GM19463 (cell line): ENCODE measurements at regions not wholly inside any gene's neighbourhood (a gene's known extent, or its start where the extent isn't known, plus 50 kb on each side); places are given as distances from the start of the nearest gene placed in this dataset.
"Not testable (repeated sequence)": the region's sequence is repeated elsewhere in the genome, so short reads cannot be mapped to it uniquely, and the experiment has no call there.

ENCODE experiments used
- ATAC-seq: cut with Tn5 transposase; IDR thresholded peaks from one replicate; pipeline ENCODE4 v1.9.1; 2021; ENCODE audit warnings: mild to moderate bottlenecking, moderate library complexity; ENCODE audit not compliant: unreplicated experiment

- no peak for ATAC-seq
Measured at GRCh38 chr10:2813693-2814092, 253.7 kb upstream of the PFKP start.

DNA sequence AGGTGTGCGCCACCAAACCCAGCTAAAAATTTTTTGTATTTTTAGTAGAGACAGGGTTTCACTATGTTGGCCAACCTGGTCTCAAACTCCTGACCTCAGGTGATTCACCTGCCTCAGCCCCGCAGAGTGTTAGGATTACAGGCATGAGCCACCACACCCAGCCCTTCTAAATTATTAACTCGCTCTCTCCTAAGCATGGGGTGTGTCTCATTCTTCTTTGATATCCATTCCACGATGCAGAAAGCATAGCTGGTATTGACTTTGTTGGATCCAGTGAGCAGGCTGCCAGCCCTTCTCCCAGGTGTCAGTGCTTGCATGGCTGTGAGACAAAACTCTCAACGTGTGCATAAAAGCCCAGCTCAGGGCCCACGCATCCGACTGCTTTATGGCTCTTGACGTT, 254.1 kb upstream of the PFKP start:
- ATAC-seq, result no peak

DNA sequence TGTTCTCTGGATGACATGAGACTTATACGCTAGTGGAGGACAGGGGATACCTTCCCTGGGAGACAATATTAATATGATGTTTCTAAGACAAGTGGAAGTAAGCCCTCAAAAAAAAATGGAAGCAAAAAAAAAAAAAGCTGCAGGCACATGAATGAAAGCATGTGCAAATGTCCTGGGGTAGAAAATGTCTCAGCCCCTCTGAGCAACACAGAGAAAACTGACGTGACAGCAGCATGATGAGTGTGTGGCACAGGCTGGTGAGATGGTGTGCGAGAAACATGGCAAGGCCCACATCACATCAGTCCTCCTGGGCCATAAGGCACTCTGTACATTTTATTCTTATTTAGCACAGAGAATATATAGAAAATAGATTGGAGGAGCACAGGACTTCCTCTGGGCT, 254.7 kb upstream of the PFKP start:
- no peak for ATAC-seq

- ATAC-seq, result no peak
Measured at GRCh38 chr10:2800178-2800577, 267.2 kb upstream of the PFKP start.

DNA sequence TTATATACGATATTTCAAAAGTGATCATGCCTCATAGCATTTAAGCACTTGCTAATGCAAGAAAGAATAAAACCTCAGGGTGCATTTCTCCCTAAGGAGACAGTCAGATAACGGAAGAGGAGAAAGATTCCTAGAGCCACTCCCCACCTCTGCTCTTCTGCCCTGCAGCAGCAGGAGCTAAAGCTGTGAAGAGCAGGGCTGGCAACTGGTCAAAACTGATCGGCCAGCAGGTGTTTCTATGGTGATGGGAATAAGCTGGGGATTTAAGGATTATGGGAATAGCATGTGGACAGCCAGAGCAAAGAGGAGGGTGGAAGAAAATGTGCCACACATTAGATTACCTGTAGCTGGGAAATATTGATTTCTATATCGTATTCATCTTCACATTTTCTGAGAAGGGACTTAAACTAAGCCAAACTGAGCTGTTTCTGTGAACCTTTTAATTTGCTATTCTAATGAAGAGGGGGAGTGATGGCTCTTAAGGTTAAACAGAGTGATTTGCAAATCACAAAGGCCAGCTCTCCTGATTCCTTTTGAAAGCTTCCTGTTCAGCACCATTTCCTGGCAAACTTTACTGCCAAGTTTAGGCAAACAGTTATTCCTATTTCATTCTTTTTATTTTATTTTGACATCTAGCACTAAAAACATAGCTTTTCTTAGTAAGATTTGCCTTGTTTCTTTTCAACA, 268.9 kb upstream of the PFKP start:
- no peak for ATAC-seq

DNA sequence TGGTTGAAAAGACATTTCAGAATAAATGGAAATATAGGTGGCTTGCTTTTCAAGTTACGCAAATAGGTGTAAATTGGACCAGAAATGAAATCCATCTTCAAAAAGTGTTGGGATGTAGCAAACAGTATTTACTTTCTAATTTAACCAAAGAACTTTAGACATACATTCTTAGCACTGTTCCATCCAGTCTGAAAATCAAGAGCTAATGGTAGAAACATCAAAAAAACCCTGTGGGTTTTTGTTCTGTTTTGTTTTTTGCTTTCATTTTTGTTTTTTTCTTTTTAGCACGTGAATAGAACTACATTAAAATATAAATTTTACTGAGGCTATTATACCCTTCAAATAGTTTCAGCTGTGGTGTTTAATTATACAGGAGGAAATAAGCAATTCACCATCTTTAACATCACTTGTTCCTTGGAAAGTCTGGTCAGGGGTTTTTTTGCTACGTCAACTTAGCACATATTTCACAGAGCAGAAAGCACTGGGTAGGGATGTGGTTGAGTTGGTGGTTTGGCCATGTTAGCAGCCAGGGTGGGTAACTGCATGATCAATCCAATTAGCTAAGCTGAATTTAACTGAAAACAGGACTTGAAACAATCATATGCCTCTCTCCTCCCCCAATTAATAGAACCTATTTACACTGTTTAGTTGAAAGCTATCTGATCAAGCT, 275.4 kb upstream of the PFKP start:
- peak; percentile 96 for ATAC-seq

- ATAC-seq, result no peak
Measured at GRCh38 chr10:2790396-2791188, 276.8 kb upstream of the PFKP start.

- no peak for ATAC-seq
Measured at GRCh38 chr10:2786251-2786650, 281.1 kb upstream of the PFKP start.

DNA sequence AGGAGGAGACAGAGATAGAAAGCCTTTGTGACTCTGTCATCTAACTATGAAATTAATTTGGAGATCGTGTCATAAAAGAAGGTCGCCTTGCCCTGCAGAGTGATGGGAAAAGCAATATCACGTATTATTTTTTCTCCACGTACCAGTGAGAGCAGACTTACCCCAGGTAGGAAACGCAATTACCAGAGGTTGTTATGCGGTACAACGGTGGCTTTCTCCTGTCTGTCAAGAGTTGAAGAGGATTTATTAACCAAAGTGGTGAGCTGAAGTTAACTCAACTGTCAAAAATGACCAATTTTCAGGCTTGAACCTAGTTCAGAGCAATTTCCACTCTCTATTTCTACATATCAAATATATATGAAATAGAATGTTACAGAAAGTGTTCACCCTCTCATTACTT, 282.6 kb upstream of the PFKP start:
- ATAC-seq, result no peak

DNA sequence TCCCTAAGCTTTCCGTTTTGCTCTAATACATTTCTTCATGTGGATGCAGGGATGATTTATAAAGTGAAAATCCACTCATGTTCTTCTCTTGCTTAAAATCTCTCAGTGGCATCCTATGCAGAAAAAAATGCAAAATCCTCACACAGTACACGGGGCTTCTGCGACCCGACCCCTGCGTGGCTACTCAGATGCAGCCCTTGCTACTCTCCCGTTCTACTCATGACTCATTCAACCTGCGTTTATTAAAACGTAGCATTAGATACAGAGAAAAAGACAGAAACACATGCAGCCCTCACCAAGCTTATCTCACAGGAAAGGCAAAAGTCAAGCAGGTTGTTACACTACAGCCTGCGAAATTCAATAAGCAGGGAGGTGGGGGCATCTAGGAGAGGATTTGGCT, 284.4 kb upstream of the PFKP start:
- no peak for ATAC-seq

- no peak for ATAC-seq
Measured at GRCh38 chr10:2782265-2782664, 285.1 kb upstream of the PFKP start.

- ATAC-seq, result no peak
Measured at GRCh38 chr10:2777666-2778355, 289.5 kb upstream of the PFKP start.

DNA sequence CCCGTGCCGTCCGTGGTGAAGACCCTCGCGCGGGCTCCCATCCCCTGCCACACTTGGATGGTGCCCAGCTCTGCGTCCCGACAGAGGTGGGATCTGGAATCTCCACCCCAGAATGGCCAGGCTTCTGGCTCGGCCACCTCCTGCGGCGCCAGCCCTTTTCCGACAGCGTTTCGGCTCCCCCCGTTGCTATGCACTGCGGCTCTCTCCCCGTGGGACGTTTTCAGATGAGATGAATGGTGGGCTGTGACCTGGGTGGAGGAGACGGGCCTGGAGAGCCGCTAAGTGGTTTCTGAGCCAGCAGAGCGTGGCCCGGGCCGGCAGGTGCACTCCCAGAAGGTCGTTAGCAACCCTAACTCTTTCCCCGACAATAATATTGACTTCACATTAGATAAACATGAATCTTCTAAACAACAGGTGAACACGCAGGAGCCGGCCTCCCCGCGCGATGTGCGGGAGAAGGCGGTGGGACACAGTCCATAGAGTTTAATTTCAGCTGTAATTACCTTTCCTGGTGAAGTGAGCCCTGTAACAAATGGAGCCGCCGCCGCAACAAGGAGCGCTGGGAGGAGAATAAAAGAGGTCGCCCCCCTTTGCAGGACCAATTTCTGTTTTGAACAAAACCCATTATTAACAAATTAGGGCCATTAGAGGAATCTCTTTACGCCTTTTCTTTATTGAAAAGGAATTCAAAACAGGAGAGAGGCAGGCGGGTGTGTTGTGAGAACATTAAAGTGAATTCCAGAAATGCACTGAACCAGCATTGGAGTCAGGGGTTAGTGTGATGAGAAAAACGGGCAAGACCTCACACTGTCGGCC, 294.3 kb upstream of the PFKP start:
- ATAC-seq, result no peak

- no peak for ATAC-seq
Measured at GRCh38 chr10:2772135-2772534, 295.2 kb upstream of the PFKP start.

DNA sequence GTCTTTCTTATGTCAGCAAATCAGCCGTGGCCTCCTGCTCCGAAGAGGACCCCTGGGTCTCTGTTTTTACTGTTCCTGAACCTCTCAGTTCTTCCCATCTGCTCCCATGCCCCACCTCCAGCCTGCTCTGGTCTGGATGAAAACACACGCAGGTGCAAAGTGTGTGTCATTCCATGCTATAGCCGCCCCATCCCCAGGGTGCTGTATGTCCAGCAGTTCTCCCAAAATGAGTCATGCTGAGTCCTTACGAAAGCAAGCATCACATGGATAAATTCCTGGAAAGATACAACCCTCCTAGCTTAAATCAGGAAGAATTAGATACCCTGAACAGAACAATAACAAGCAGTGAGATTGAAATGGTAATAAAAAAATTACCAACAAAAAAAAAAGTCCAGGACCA, 300.1 kb upstream of the PFKP start:
- not testable (repeated sequence) for ATAC-seq

- no peak for ATAC-seq
Measured at GRCh38 chr10:2761971-2762370, 305.4 kb upstream of the PFKP start.

DNA sequence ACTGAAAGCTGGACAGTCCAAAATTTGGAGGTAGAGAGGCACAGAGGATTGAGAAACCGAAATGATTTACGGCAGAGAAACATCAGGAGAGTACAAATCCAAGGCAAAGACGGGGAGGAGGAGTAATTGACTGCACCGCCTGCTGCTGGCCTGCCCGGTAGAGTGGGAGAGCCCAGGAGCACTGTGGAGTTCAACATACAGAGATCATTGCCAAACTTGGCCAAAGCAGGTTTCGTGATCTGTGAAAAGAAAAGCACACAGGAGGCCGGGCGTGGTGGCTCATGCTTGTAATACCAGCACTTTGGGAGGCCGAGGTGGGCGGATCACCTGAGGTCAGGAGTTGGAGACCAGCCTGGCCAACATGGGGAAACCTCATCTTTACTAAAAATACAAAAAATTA, 306.0 kb upstream of the PFKP start:
- no peak for ATAC-seq

DNA sequence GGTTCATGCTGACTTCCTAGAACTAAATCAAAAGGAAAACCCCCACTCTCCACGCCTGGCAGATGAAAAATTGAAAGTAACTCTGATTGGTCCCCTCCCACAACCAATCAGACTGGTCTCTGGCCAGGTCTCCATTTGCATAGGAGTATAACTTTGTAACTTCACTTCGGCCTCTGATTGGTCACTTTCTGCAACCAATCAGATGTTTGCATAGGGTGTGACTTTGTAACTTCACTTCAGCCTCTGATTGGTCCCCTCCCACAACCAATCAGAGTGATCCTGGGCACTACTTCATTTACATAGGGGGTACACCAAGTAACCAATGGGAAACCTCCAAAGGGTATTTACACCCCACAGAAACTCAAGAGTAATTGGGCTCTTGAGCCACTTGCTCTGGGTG, 306.6 kb upstream of the PFKP start:
- no peak for ATAC-seq

DNA sequence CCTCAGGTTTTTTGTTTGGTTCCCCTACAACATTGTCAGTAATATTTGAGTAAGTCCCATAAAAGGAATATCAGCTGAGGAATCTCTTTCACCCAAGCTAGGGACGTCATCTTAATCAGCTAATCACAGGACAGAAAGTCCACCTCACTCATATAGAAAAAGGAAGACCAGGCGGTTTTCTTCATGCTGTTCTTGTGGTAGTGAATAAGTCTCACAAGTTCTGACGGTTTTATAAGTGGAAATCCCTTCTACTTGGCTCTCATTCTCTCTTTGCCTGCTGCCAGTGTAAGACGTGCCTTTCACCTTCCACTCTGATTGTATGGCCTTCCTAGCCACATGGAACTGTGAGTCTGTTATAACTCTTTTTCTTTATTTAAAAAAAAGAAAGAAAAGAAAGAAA, 308.1 kb upstream of the PFKP start:
- no peak for ATAC-seq

GRCh38 chr10:2754943-2755342, 312.4 kb upstream of the PFKP start:
- ATAC-seq, result no peak

- no peak for ATAC-seq
Measured at GRCh38 chr10:2748287-2748686, 319.1 kb upstream of the PFKP start.
